Keratinocyte (primary cell): ENCODE measurements at regions not wholly inside any gene's neighbourhood (a gene's known extent, or its start where the extent isn't known, plus 50 kb on each side); places are given as distances from the start of the nearest gene placed in this dataset.

ENCODE experiments used
- DNase-seq: peaks from one replicate; pipeline ENCODE4 v3.0.0-alpha.2; 2011; ENCODE audit warnings: low read depth, missing footprints, low spot score
- FAIRE-seq: peaks from 2 replicates; lab custom pipeline; 2011; peaks lifted over from hg19 to GRCh38; lab: Jason Lieb, UNC
- H2AFZ ChIP-seq: 2 replicates; pipeline ENCODE4 v1.6.0; 2012; ENCODE audit warnings: low read length, control low read depth, inconsistent platforms; ENCODE audit not compliant: control insufficient read depth
- H3K27ac ChIP-seq: 2 replicates; pipeline ENCODE4 v1.5.1; 2011; ENCODE audit warnings: low read length; ENCODE audit not compliant: control insufficient read depth, insufficient read depth
- H3K27me3 ChIP-seq: 3 replicates; pipeline ENCODE4 v1.6.0; 2011; ENCODE audit warnings: low read length; ENCODE audit not compliant: control insufficient read depth, insufficient read depth; ENCODE audit errors: extremely low read depth
- H3K36me3 ChIP-seq, 2 experiments: 2 replicates in 1 of 2; 3 replicates in 1 of 2; pipeline ENCODE4 v1.5.1; 2011; ENCODE audit warnings: low read length in 2 of 2, mild to moderate bottlenecking in 1 of 2; ENCODE audit not compliant: control insufficient read depth in 2 of 2, insufficient read depth in 2 of 2; ENCODE audit errors: extremely low read depth in 1 of 2
- H3K4me1 ChIP-seq: 3 replicates; pipeline ENCODE4 v1.5.1; 2011; ENCODE audit warnings: low read length; ENCODE audit not compliant: control insufficient read depth, insufficient read depth; ENCODE audit errors: extremely low read depth
- H3K4me2 ChIP-seq: 3 replicates; pipeline ENCODE4 v1.6.0; 2011; ENCODE audit warnings: low read depth, low read length; ENCODE audit not compliant: control insufficient read depth, insufficient read depth; ENCODE audit errors: extremely low read depth
- H3K4me3 ChIP-seq, 3 experiments: fragments of 200-600 bp in 1 of 3; sonication (generic) in 1 of 3; 2 replicates in 2 of 3; 3 replicates in 1 of 3; pipeline ENCODE4 v1.5.1; 2011 to 2016; ENCODE audit warnings: low read length in 3 of 3, mild to moderate bottlenecking in 3 of 3, control low read depth in 2 of 3, inconsistent platforms in 1 of 3, low read depth in 1 of 3, mixed read lengths in 1 of 3, mixed run types in 1 of 3, moderate library complexity in 1 of 3; ENCODE audit not compliant: control insufficient read depth in 2 of 3, insufficient read depth in 2 of 3; ENCODE audit errors: extremely low read depth in 1 of 3
- H3K79me2 ChIP-seq: 2 replicates; pipeline ENCODE4 v1.6.0; 2012; ENCODE audit warnings: low read length; ENCODE audit not compliant: control insufficient read depth, insufficient read depth
- H3K9ac ChIP-seq: 3 replicates; pipeline ENCODE4 v1.6.0; 2011; ENCODE audit warnings: low read length; ENCODE audit not compliant: control insufficient read depth, insufficient read depth; ENCODE audit errors: extremely low read depth
- H3K9me1 ChIP-seq: 3 replicates; pipeline ENCODE4 v1.6.0; 2011; ENCODE audit warnings: low read length; ENCODE audit not compliant: control insufficient read depth, insufficient read depth; ENCODE audit errors: extremely low read depth
- H3K9me3 ChIP-seq: 2 replicates; pipeline ENCODE4 v1.5.1; 2012; ENCODE audit warnings: low read depth, low read length; ENCODE audit not compliant: control insufficient read depth
- H4K20me1 ChIP-seq: 3 replicates; pipeline ENCODE4 v1.6.0; 2011; ENCODE audit warnings: low read length; ENCODE audit not compliant: control insufficient read depth, insufficient read depth; ENCODE audit errors: extremely low read depth
- EZH2 ChIP-seq: IDR thresholded peaks from one replicate; pipeline ENCODE4 v1.6.1; 2012; ENCODE audit warnings: inconsistent platforms, mild to moderate bottlenecking, low read length, moderate library complexity
- dilution Hi-C: fragments of 300-500 bp; cut with MboI; formaldehyde crosslinking; loops from one replicate; pipeline ENCODE4 v1.7.0; 2020; ENCODE audit warnings: low sequenced_read_pairs; ENCODE audit not compliant: extremely low pct_ligation_motif_present
- TF ChIP-seq, protein P1 (sequence below), 3 experiments: IDR thresholded peaks in 1 of 3; conservative IDR thresholded peaks in 1 of 3; optimal IDR thresholded peaks in 1 of 3; 2 replicates in 2 of 3; 3 replicates in 1 of 3; pipeline versions ENCODE3 to v1.5.1; 2011; ENCODE audit warnings: low read length in 3 of 3, mild to moderate bottlenecking in 3 of 3, moderate library complexity in 2 of 3, control low read depth in 1 of 3, inconsistent platforms in 1 of 3; ENCODE audit not compliant: insufficient read depth in 2 of 3; ENCODE audit errors: extremely low read depth in 1 of 3

GRCh38 chr2:212682937-212683336, 144.3 kb upstream of the ERBB4 start:
- Histone ChIP-seq H3K4me3 (no peak overlapping the region), H3K4me1 (peaks cover 2% of the 10 kb centered on the region), H3K27ac (no peak overlapping the region), H3K4me2 (no peak overlapping the region), H2AFZ (no peak overlapping the region), H3K27me3 (no peaks in the 10 kb centered on the region), H3K79me2 (no peaks in the 10 kb centered on the region), H3K9me1 (no peaks in the 10 kb centered on the region), H3K9ac (no peak overlapping the region), H3K36me3 (no peaks in the 10 kb centered on the region), H3K9me3 (no peaks in the 10 kb centered on the region), H4K20me1 (no peaks in the 10 kb centered on the region)
- TF ChIP-seq, protein P1, sequence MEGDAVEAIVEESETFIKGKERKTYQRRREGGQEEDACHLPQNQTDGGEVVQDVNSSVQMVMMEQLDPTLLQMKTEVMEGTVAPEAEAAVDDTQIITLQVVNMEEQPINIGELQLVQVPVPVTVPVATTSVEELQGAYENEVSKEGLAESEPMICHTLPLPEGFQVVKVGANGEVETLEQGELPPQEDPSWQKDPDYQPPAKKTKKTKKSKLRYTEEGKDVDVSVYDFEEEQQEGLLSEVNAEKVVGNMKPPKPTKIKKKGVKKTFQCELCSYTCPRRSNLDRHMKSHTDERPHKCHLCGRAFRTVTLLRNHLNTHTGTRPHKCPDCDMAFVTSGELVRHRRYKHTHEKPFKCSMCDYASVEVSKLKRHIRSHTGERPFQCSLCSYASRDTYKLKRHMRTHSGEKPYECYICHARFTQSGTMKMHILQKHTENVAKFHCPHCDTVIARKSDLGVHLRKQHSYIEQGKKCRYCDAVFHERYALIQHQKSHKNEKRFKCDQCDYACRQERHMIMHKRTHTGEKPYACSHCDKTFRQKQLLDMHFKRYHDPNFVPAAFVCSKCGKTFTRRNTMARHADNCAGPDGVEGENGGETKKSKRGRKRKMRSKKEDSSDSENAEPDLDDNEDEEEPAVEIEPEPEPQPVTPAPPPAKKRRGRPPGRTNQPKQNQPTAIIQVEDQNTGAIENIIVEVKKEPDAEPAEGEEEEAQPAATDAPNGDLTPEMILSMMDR (optimal IDR thresholded peaks at IDR 0.05 in 1 of 3, IDR thresholded peaks at IDR 0.05 in 1 of 3, conservative IDR thresholded peaks at IDR 0.05 in 1 of 3; ENCODE audit: extremely low read depth in 1 of 3, insufficient read depth in 2 of 3, low read length in 3 of 3), result no peak
- no peak for TF ChIP-seq EZH2
- DNase-seq (no peak), FAIRE-seq (no peak)
- dilution Hi-C loops, result no loop called here

DNA sequence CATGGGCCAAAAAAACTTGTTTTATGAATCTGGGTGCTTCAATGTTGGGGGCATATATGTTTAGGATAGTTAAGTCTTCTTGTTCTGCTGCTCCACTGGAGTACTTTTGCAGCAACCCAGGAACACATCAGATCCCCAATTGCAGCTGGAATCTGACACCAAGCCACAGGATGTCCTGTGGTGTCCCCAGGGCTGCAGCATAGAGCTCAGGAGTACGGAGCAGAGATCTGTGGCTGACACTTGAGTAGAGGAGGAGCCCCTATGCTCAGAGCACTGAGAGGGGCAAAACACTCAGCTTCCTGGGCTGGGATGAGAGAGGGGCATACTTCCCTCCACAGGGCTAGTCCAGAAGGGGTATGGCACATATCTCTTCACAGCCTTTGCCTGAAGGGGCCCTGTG, 138.9 kb upstream of the ERBB4 start:
- FAIRE-seq, result no peak
- H2AFZ ChIP-seq, result no peak overlapping the region
- dilution Hi-C loops, result no loop called here

More for the DNA sequence above, 138.9 kb upstream of the ERBB4 start:
- H3K9ac ChIP-seq, result no peak overlapping the region
- H3K4me1 ChIP-seq, result no peaks in the 10 kb centered on the region
- DNase-seq, result no peak
- H3K27ac ChIP-seq, result no peak overlapping the region
- no peak overlapping the region for H3K4me2 ChIP-seq
- H3K79me2 ChIP-seq, result no peaks in the 10 kb centered on the region
- H4K20me1 ChIP-seq, result no peaks in the 10 kb centered on the region
- H3K27me3 ChIP-seq, result no peaks in the 10 kb centered on the region
- no peak for TF ChIP-seq EZH2
- TF ChIP-seq, protein P1 (optimal IDR thresholded peaks at IDR 0.05 in 1 of 3, IDR thresholded peaks at IDR 0.05 in 1 of 3, conservative IDR thresholded peaks at IDR 0.05 in 1 of 3; ENCODE audit: extremely low read depth in 1 of 3, insufficient read depth in 2 of 3, low read length in 3 of 3), result no peak
- H3K9me3 ChIP-seq, result no peaks in the 10 kb centered on the region
- no peaks in the 10 kb centered on the region for H3K36me3 ChIP-seq
- H3K9me1 ChIP-seq, result no peaks in the 10 kb centered on the region
- no peak overlapping the region for H3K4me3 ChIP-seq
